ENCODE measurements at regions not wholly inside any gene's neighbourhood (a gene's known extent, or its start where the extent isn't known, plus 50 kb on each side); places are given as distances from the start of the nearest gene placed in this dataset.

DNA sequence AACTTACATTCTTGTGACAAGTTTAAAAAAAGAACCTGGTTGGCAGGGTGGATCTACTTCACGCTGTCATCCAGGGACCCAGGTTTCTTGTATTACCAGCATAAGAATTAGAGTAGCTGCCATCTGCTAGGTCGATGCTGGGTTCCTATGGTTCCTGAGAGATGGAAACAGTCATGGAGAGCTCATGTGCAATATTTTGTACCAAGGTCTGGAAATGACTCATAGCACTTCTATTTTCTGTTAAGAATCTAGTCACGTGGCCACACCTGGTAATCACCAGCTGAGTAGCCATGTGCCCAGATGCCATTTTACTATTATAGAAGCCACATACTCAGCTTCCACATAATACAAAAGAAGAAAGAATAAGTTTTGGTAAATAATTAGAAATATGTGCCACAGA, 171.3 kb downstream of the CD83 start:
- no peak overlapping the region for H3K27ac ChIP-seq (ENCODE audit: extremely low read depth, low read depth, low read length)
- H3K4me1 ChIP-seq (ENCODE audit: control insufficient read depth, insufficient read depth, low read length), result peaks cover 6% of the 10 kb centered on the region
- POLR2A ChIA-PET, result no interaction called here
- H3K9me3 ChIP-seq (ENCODE audit: control insufficient read depth, insufficient read depth, low read depth, low read length), result no peaks in the 10 kb centered on the region
- H3K36me3 ChIP-seq (ENCODE audit: control insufficient read depth in 2 of 2, insufficient read depth in 1 of 2, low read length in 2 of 2), result no peaks in the 10 kb centered on the region
- no peak overlapping the region for H3K4me3 ChIP-seq (ENCODE audit: low read depth, low read length)
- CTCF ChIA-PET, result interaction anchor here (1.0 kb wide), 1 partner anchor 20 kb away, joined by 3 read pairs; no protein-coding TSS in a partner anchor
- no peak for TF ChIP-seq ZNF248 (tag by site-specific recombination; IDR thresholded peaks at IDR 0.05)
- no peak for TF ChIP-seq KLF16 (tag by site-specific recombination; IDR thresholded peaks at IDR 0.05)
- TF ChIP-seq GLIS2 (tag by site-specific recombination; IDR thresholded peaks at IDR 0.05), result no peak
- TF ChIP-seq ZIC2 (tag by site-specific recombination; IDR thresholded peaks at IDR 0.05), result no peak
- no peak for TF ChIP-seq ZBTB17 (tag by site-specific recombination; IDR thresholded peaks at IDR 0.05)
- TF ChIP-seq, protein P1, sequence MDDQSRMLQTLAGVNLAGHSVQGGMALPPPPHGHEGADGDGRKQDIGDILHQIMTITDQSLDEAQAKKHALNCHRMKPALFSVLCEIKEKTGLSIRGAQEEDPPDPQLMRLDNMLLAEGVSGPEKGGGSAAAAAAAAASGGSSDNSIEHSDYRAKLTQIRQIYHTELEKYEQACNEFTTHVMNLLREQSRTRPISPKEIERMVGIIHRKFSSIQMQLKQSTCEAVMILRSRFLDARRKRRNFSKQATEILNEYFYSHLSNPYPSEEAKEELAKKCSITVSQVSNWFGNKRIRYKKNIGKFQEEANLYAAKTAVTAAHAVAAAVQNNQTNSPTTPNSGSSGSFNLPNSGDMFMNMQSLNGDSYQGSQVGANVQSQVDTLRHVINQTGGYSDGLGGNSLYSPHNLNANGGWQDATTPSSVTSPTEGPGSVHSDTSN (CRISPR knock-in tag; IDR thresholded peaks at IDR 0.05), result no peak
- TF ChIP-seq GLIS1 (tag by site-specific recombination; IDR thresholded peaks at IDR 0.05), result no peak
- no peak for TF ChIP-seq ZBTB48 (tag by site-specific recombination; IDR thresholded peaks at IDR 0.05)
- no peak for TF ChIP-seq ZBTB44 (tag by site-specific recombination; IDR thresholded peaks at IDR 0.05)

GRCh38 chr6:14290041-14290771, 172.6 kb downstream of the CD83 start:
- Histone ChIP-seq H3K27ac (ENCODE audit: extremely low read depth, low read depth, low read length) (no peak overlapping the region), H3K9me3 (ENCODE audit: control insufficient read depth, insufficient read depth, low read depth, low read length) (no peaks in the 10 kb centered on the region), H3K4me1 (ENCODE audit: control insufficient read depth, insufficient read depth, low read length) (peaks cover 8% of the 10 kb centered on the region), H3K36me3 (ENCODE audit: control insufficient read depth in 2 of 2, insufficient read depth in 1 of 2, low read length in 2 of 2) (no peaks in the 10 kb centered on the region), H3K4me3 (ENCODE audit: low read depth, low read length) (no peak overlapping the region)
- TF ChIP-seq ZBTB8A (tag by site-specific recombination; IDR thresholded peaks at IDR 0.05), result no peak
- no peak for TF ChIP-seq ZNF10 (tag by site-specific recombination; IDR thresholded peaks at IDR 0.05)
- TF ChIP-seq ZNF664 (tag by site-specific recombination; IDR thresholded peaks at IDR 0.05), result no peak
- no peak for TF ChIP-seq ZSCAN30 (tag by site-specific recombination; IDR thresholded peaks at IDR 0.05)
- TF ChIP-seq PATZ1 (tag by site-specific recombination; IDR thresholded peaks at IDR 0.05), result no peak
- TF ChIP-seq ZNF791 (tag by site-specific recombination; IDR thresholded peaks at IDR 0.05), result no peak
- no peak for TF ChIP-seq KLF10 (tag by site-specific recombination; IDR thresholded peaks at IDR 0.05)
- TF ChIP-seq ZNF514 (tag by site-specific recombination; IDR thresholded peaks at IDR 0.05), result no peak
- TF ChIP-seq, protein P2, sequence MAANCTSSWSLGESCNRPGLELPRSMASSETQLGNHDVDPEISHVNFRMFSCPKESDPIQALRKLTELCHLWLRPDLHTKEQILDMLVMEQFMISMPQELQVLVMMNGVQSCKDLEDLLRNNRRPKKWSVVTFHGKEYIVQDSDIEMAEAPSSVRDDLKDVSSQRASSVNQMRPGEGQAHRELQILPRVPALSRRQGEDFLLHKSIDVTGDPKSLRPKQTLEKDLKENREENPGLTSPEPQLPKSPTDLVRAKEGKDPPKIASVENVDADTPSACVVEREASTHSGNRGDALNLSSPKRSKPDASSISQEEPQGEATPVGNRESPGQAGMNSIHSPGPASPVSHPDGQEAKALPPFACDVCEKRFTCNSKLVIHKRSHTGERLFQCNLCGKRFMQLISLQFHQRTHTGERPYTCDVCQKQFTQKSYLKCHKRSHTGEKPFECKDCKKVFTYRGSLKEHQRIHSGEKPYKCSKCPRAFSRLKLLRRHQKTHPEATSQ (tag by site-specific recombination; IDR thresholded peaks at IDR 0.05), result no peak
- TF ChIP-seq ZNF202 (tag by site-specific recombination; IDR thresholded peaks at IDR 0.05; ENCODE audit: borderline replicate concordance), result no peak
- no peak for TF ChIP-seq ZNF596 (tag by site-specific recombination; IDR thresholded peaks at IDR 0.05)
- TF ChIP-seq RBAK (tag by site-specific recombination; IDR thresholded peaks at IDR 0.05), result no peak
- TF ChIP-seq ZNF391 (tag by site-specific recombination; IDR thresholded peaks at IDR 0.05; ENCODE audit: borderline replicate concordance, low read depth), result no peak
- no peak for TF ChIP-seq OSR2 (tag by site-specific recombination; IDR thresholded peaks at IDR 0.05)
- TF ChIP-seq ZNF473 (tag by site-specific recombination; IDR thresholded peaks at IDR 0.05), result no peak
- ChIA-PET CTCF (interaction anchor here (1.0 kb wide), 1 partner anchor 21 kb away, joined by 3 read pairs; no protein-coding TSS in a partner anchor), POLR2A (interaction anchor here (0.6 kb wide), 1 partner anchor 1966 kb away, joined by 4 read pairs; no protein-coding TSS in a partner anchor)
